ENCODE measurements at regions not wholly inside any gene's neighbourhood (a gene's known extent, or its start where the extent isn't known, plus 50 kb on each side); places are given as distances from the start of the nearest gene placed in this dataset.

DNA sequence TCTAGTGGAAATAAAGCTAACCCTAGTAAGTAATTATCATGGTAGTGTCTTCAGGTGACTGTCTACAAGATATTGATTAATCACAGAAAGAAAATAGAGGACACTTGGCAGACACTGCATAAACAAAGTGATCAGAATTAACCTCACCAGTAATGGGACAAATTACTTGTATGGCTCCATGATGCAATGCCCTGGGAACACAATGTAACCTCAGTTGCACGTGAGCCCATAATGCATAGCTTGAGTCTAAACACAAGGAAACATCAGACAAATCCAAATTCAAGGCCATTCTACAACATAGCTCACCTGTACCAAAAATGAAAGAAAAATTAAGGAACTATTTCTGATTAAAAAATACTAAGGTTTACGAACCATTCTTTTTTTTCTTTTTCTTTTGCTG lies 92.4 kb upstream of the SSTR4 start:
- no peaks in the 10 kb centered on the region for H3K79me2 ChIP-seq (ENCODE audit: insufficient read depth, low read length)

DNA sequence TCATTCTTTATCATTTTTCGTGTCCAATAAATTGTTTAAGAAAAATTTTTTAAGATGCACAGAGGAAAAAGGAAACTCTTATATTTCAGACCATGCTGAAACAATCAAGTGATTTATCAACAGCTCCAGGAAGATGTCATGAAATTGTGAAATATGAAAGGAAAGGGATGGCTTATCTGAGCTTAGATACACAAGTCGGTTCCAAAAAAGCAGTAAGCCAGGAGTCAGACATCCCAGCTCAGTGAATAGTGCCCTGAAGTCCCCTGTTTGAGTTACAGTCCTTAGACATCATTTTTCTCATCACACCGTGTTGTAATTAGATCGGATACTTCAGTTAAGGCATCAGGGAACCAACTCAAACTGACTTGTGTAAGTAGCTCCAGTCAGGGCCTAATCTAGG lies 91.0 kb upstream of the SSTR4 start:
- Histone ChIP-seq H3K27ac (ENCODE audit: low read depth, low read length) (no peak overlapping the region), H4K20me1 (ENCODE audit: insufficient read depth, low read length) (no peaks in the 10 kb centered on the region), H2AFZ (ENCODE audit: low read length) (no peak overlapping the region), H3K9me3 (ENCODE audit: low read depth, low read length) (no peaks in the 10 kb centered on the region), H3K79me2 (ENCODE audit: insufficient read depth, low read length) (no peaks in the 10 kb centered on the region), H3K4me1 (ENCODE audit: insufficient read depth, low read length) (no peaks in the 10 kb centered on the region), H3K36me3 (ENCODE audit: insufficient read depth, low read length) (no peaks in the 10 kb centered on the region), H3K27me3 (ENCODE audit: insufficient read depth, low read length) (no peaks in the 10 kb centered on the region), H3K4me2 (ENCODE audit: insufficient read depth, low read length) (no peak overlapping the region), H3K4me3 (ENCODE audit: insufficient read depth, low read length) (no peak overlapping the region)
- TF ChIP-seq, protein P1, sequence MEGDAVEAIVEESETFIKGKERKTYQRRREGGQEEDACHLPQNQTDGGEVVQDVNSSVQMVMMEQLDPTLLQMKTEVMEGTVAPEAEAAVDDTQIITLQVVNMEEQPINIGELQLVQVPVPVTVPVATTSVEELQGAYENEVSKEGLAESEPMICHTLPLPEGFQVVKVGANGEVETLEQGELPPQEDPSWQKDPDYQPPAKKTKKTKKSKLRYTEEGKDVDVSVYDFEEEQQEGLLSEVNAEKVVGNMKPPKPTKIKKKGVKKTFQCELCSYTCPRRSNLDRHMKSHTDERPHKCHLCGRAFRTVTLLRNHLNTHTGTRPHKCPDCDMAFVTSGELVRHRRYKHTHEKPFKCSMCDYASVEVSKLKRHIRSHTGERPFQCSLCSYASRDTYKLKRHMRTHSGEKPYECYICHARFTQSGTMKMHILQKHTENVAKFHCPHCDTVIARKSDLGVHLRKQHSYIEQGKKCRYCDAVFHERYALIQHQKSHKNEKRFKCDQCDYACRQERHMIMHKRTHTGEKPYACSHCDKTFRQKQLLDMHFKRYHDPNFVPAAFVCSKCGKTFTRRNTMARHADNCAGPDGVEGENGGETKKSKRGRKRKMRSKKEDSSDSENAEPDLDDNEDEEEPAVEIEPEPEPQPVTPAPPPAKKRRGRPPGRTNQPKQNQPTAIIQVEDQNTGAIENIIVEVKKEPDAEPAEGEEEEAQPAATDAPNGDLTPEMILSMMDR (IDR thresholded peaks at IDR 0.05; ENCODE audit: extremely low read depth, low read depth, low read length): no peak
- DNase-seq (ENCODE audit: insufficient read length, low spot score, missing footprints): no peak

More for the DNA sequence above, 92.4 kb upstream of the SSTR4 start:
- no peak for DNase-seq (ENCODE audit: insufficient read length, low spot score, missing footprints)
- Histone ChIP-seq H3K4me2 (ENCODE audit: insufficient read depth, low read length) (no peak overlapping the region), H3K4me1 (ENCODE audit: insufficient read depth, low read length) (no peaks in the 10 kb centered on the region), H2AFZ (ENCODE audit: low read length) (no peak overlapping the region), H3K27ac (ENCODE audit: low read depth, low read length) (no peak overlapping the region), H3K36me3 (ENCODE audit: insufficient read depth, low read length) (no peaks in the 10 kb centered on the region), H3K27me3 (ENCODE audit: insufficient read depth, low read length) (peaks cover 3% of the 10 kb centered on the region), H3K9me3 (ENCODE audit: low read depth, low read length) (no peaks in the 10 kb centered on the region), H3K4me3 (ENCODE audit: insufficient read depth, low read length) (no peak overlapping the region), H4K20me1 (ENCODE audit: insufficient read depth, low read length) (no peaks in the 10 kb centered on the region)
- TF ChIP-seq, protein P1 (IDR thresholded peaks at IDR 0.05; ENCODE audit: extremely low read depth, low read depth, low read length): no peak

DNA sequence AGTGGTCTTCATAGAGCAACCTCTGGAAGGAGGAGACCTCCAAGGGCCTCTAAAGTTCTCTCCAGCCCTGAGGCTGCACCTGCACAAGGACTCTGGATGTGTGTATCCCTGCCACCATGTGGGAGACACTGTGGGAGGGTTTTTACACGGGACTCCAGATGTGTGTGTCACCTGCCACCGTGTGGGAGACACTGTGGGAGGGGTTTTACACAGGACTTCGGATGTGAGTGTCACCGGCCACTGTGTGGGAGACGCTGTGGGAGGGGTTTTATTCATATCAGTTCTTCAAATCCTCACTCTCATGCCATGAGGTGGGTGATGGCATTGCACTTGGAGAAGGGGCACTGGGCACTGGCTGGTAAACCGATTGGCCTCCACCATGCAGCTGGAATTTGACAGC lies 90.2 kb upstream of the SSTR4 start:
- Histone ChIP-seq H3K27me3 (ENCODE audit: insufficient read depth, low read length) (no peaks in the 10 kb centered on the region), H3K27ac (ENCODE audit: low read depth, low read length) (no peak overlapping the region), H4K20me1 (ENCODE audit: insufficient read depth, low read length) (no peaks in the 10 kb centered on the region), H3K9me3 (ENCODE audit: low read depth, low read length) (no peaks in the 10 kb centered on the region), H3K36me3 (ENCODE audit: insufficient read depth, low read length) (no peaks in the 10 kb centered on the region), H3K4me2 (ENCODE audit: insufficient read depth, low read length) (no peak overlapping the region), H3K79me2 (ENCODE audit: insufficient read depth, low read length) (no peaks in the 10 kb centered on the region), H3K4me3 (ENCODE audit: insufficient read depth, low read length) (no peak overlapping the region), H3K4me1 (ENCODE audit: insufficient read depth, low read length) (no peaks in the 10 kb centered on the region), H2AFZ (ENCODE audit: low read length) (no peak overlapping the region)
- DNase-seq (ENCODE audit: insufficient read length, low spot score, missing footprints): no peak
- TF ChIP-seq, protein P1 (IDR thresholded peaks at IDR 0.05; ENCODE audit: extremely low read depth, low read depth, low read length): no peak

DNA sequence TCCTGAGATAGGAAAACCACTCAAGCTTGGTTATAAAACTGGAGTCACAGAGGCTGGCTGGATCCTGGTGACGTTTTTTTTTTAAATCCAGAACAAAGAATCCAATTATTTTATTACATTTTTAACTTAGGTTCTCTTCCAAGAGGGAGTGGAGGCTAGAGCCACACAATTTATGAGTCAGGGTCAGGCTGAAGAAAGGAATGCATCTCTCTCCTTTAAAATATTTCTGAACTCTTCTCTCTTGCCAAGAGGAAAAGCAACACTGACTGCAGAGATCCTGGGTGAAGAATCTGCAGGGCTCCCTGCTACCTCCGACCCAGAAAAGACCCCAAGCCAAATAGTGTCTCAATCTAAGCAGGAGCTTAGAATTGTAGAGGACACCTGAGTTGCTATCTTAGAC lies 88.5 kb upstream of the SSTR4 start:
- no peaks in the 10 kb centered on the region for H3K27me3 ChIP-seq (ENCODE audit: insufficient read depth, low read length)
- no peak overlapping the region for H3K4me3 ChIP-seq (ENCODE audit: insufficient read depth, low read length)
- H3K4me2 ChIP-seq (ENCODE audit: insufficient read depth, low read length): no peak overlapping the region
- H3K27ac ChIP-seq (ENCODE audit: low read depth, low read length): no peak overlapping the region
- DNase-seq (ENCODE audit: insufficient read length, low spot score, missing footprints): no peak
- no peaks in the 10 kb centered on the region for H3K4me1 ChIP-seq (ENCODE audit: insufficient read depth, low read length)
- TF ChIP-seq, protein P1 (IDR thresholded peaks at IDR 0.05; ENCODE audit: extremely low read depth, low read depth, low read length): no peak
- no peaks in the 10 kb centered on the region for H3K9me3 ChIP-seq (ENCODE audit: low read depth, low read length)
- H2AFZ ChIP-seq (ENCODE audit: low read length): no peak overlapping the region
- H3K36me3 ChIP-seq (ENCODE audit: insufficient read depth, low read length): no peaks in the 10 kb centered on the region
- no peaks in the 10 kb centered on the region for H4K20me1 ChIP-seq (ENCODE audit: insufficient read depth, low read length)
- no peaks in the 10 kb centered on the region for H3K79me2 ChIP-seq (ENCODE audit: insufficient read depth, low read length)

Measured in osteoblast (primary cell).